ENCODE measurements at regions not wholly inside any gene's neighbourhood (a gene's known extent, or its start where the extent isn't known, plus 50 kb on each side); places are given as distances from the start of the nearest gene placed in this dataset.

DNA sequence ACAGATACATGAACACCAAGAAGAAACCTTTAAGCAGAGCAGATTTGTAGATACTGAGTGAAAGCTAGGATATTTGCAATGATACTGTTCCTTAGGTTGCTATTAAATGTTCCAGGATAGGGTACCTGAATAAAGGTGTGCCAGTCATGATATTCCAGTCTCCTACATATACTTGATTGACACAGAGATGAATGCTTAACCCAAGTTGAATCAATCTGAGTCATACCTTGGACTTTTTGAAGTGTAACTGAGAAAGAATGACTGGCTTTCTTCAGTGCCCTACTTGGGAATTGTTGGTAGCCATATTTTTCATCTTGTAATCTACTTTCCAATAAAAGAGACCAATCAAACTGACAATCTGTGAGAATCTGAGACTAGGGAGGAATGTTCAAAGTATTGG is 805.7 kb upstream of the GHITM start:
- no peak for TF ChIP-seq EZH2 (optimal IDR thresholded peaks at IDR 0.05; ENCODE audit: low read depth, low read length)
- TF ChIP-seq, protein P1, sequence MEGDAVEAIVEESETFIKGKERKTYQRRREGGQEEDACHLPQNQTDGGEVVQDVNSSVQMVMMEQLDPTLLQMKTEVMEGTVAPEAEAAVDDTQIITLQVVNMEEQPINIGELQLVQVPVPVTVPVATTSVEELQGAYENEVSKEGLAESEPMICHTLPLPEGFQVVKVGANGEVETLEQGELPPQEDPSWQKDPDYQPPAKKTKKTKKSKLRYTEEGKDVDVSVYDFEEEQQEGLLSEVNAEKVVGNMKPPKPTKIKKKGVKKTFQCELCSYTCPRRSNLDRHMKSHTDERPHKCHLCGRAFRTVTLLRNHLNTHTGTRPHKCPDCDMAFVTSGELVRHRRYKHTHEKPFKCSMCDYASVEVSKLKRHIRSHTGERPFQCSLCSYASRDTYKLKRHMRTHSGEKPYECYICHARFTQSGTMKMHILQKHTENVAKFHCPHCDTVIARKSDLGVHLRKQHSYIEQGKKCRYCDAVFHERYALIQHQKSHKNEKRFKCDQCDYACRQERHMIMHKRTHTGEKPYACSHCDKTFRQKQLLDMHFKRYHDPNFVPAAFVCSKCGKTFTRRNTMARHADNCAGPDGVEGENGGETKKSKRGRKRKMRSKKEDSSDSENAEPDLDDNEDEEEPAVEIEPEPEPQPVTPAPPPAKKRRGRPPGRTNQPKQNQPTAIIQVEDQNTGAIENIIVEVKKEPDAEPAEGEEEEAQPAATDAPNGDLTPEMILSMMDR (IDR thresholded peaks at IDR 0.05; ENCODE audit: low read length) = no peak
- no peak for TF ChIP-seq EZH2phosphoT487 (IDR thresholded peaks at IDR 0.05; ENCODE audit: low read length)

Measured in MM.1S (cell line).